GM12878 (cell line): ENCODE measurements at regions not wholly inside any gene's neighbourhood (a gene's known extent, or its start where the extent isn't known, plus 50 kb on each side); places are given as distances from the start of the nearest gene placed in this dataset.

Experiments
- ATAC-seq: fragments of 200-7000 bp; cut with Tn5 transposase; 3 replicates; pipeline ENCODE4 v1.9.1; 2020; ENCODE audit warnings: mild to moderate bottlenecking, moderate library complexity
- BruUV-seq: library from RNA; stranded (reverse); fragments of 400-500 nt; replicated peaks from 2 replicates; lab custom pipeline; 2021; lab: Mats Ljungman, UMichigan
- CTCF ChIA-PET: fragments of 300-600 bp; sonication (Branson Sonifier 250); formaldehyde crosslinking; extraction: SDS; loops from one replicate; lab custom pipeline; 2021; ENCODE audit warnings: inconsistent platforms; lab: Yijun Ruan, JAX
- POLR2A ChIA-PET: fragments of 350-600 bp; formaldehyde crosslinking; extraction: SDS; loops from one replicate; lab custom pipeline; 2021; ENCODE audit warnings: inconsistent platforms; lab: Charles Lee
- RAD21 ChIA-PET: fragments of 300-600 bp; sonication (Branson Sonifier 250); formaldehyde crosslinking; loops from one replicate; lab custom pipeline; 2023; ENCODE audit warnings: antibody characterized with exemption; ENCODE audit not compliant: unreplicated experiment; lab: Charles Lee
- SMC1A ChIA-PET: fragments of 300-600 bp; sonication (Branson Sonifier 250); formaldehyde crosslinking; loops from one replicate; lab custom pipeline; 2023; ENCODE audit not compliant: unreplicated experiment, uncharacterized antibody; lab: Charles Lee
- DNase-seq: peaks from one replicate; pipeline ENCODE4 v3.0.0-alpha.2; 2011; ENCODE audit warnings: low read depth, low spot score
- FAIRE-seq: peaks from 3 replicates; lab custom pipeline; 2011; peaks lifted over from hg19 to GRCh38; lab: Jason Lieb, UNC
- H2AFZ ChIP-seq: 2 replicates; pipeline ENCODE4 v1.6.0; 2011; ENCODE audit warnings: low read depth, low read length, control low read depth; ENCODE audit not compliant: control insufficient read depth
- H3K27ac ChIP-seq: 2 replicates; pipeline ENCODE4 v1.5.1; 2011; ENCODE audit warnings: control low read depth; ENCODE audit not compliant: control insufficient read depth, insufficient read depth
- H3K27me3 ChIP-seq, 2 experiments: replicated peaks in 1 of 2; 2 replicates each; pipeline versions ENCODE4 v1.6.0 to v1.6.1; 2011; ENCODE audit warnings: low read length in 1 of 2; ENCODE audit not compliant: control insufficient read depth in 2 of 2, insufficient read depth in 2 of 2
- H3K36me3 ChIP-seq, 2 experiments: 2 replicates each; pipeline ENCODE4 v1.5.1; 2011; ENCODE audit warnings: low read length in 1 of 2; ENCODE audit not compliant: control insufficient read depth in 2 of 2, insufficient read depth in 2 of 2
- H3K4me1 ChIP-seq: 2 replicates; pipeline ENCODE4 v1.6.1; 2011; ENCODE audit warnings: mild to moderate bottlenecking, low read length, moderate library complexity, mixed read lengths; ENCODE audit not compliant: control insufficient read depth, insufficient read depth
- H3K4me2 ChIP-seq: 2 replicates; pipeline ENCODE4 v1.6.0; 2011; ENCODE audit warnings: control low read depth; ENCODE audit not compliant: control insufficient read depth, insufficient read depth
- H3K4me3 ChIP-seq: fragments of 200-600 bp; sonication (generic); 2 replicates; pipeline ENCODE4 v1.5.1; 2016
- H3K79me2 ChIP-seq: 2 replicates; pipeline ENCODE4 v1.6.0; 2011; ENCODE audit warnings: low read length; ENCODE audit not compliant: control insufficient read depth, insufficient read depth
- H3K9ac ChIP-seq: 2 replicates; pipeline ENCODE4 v1.8.0; 2011; ENCODE audit warnings: low read length, control low read depth, mixed read lengths; ENCODE audit not compliant: control insufficient read depth, insufficient read depth
- H3K9me3 ChIP-seq: replicated peaks from 3 replicates; pipeline ENCODE4 v1.5.1; 2011; ENCODE audit warnings: mild to moderate bottlenecking, low read length; ENCODE audit not compliant: control insufficient read depth, insufficient read depth
- H4K20me1 ChIP-seq: 2 replicates; pipeline ENCODE4 v1.6.0; 2011; ENCODE audit not compliant: control insufficient read depth, insufficient read depth
- ATF3 ChIP-seq: IDR thresholded peaks from 2 replicates; pipeline ENCODE4 v1.6.1; 2011; ENCODE audit warnings: low read depth, mild to moderate bottlenecking, low read length, moderate library complexity, borderline replicate concordance; ENCODE audit errors: extremely low read depth
- BCL3 ChIP-seq: IDR thresholded peaks from 2 replicates; pipeline ENCODE4 v1.6.1; 2011; ENCODE audit warnings: borderline replicate concordance, low read depth, mild to moderate bottlenecking, moderate library complexity, low read length; ENCODE audit not compliant: insufficient read depth, poor library complexity, severe bottlenecking
- BRCA1 ChIP-seq: IDR thresholded peaks from 2 replicates; pipeline ENCODE4 v1.6.1; 2011; ENCODE audit warnings: low read depth, low read length, improper control_type of control experiment
- CBX3 ChIP-seq: fragments of 200-600 bp; sonication (generic); IDR thresholded peaks from 2 replicates; pipeline ENCODE4 v1.6.1; 2016; ENCODE audit warnings: low read depth, borderline replicate concordance
- CEBPB ChIP-seq, 2 experiments: fragments of 150-350 bp in 1 of 2; IDR thresholded peaks; 2 replicates each; pipeline ENCODE4 v1.6.1; 2012 to 2014; ENCODE audit warnings: low read depth in 2 of 2, low read length in 2 of 2, borderline replicate concordance in 1 of 2, inconsistent platforms in 1 of 2
- EED ChIP-seq: sonication (generic); IDR thresholded peaks from 2 replicates; pipeline ENCODE4 v1.6.1; 2016; ENCODE audit warnings: antibody characterized with exemption, low read depth
- FOXK2 ChIP-seq: fragments of 450-650 bp; IDR thresholded peaks from 2 replicates; pipeline ENCODE4 v1.6.1; 2017; ENCODE audit warnings: mild to moderate bottlenecking, moderate library complexity
- MXI1 ChIP-seq: fragments of 150-350 bp; IDR thresholded peaks from 2 replicates; pipeline ENCODE4 v1.6.1; 2011; ENCODE audit warnings: low read depth, mild to moderate bottlenecking, inconsistent platforms, low read length, improper control_type of control experiment
- NFYB ChIP-seq: IDR thresholded peaks from 2 replicates; pipeline ENCODE4 v1.6.1; 2011; ENCODE audit warnings: low read depth, mild to moderate bottlenecking, low read length, improper control_type of control experiment, moderate library complexity; ENCODE audit not compliant: insufficient read depth
- RAD51 ChIP-seq: fragments of 450-650 bp; IDR thresholded peaks from 2 replicates; pipeline ENCODE4 v1.6.1; 2016; ENCODE audit warnings: moderate library complexity, mild to moderate bottlenecking, inconsistent platforms
- SIX5 ChIP-seq: IDR thresholded peaks from 2 replicates; pipeline ENCODE4 v1.6.1; 2011; ENCODE audit warnings: mild to moderate bottlenecking, low read depth, low read length, moderate library complexity; ENCODE audit not compliant: severe bottlenecking
- SP1 ChIP-seq: IDR thresholded peaks from one replicate; pipeline ENCODE4 v1.6.1; 2011; ENCODE audit warnings: low read depth, low read length
- SREBF2 ChIP-seq: IDR thresholded peaks from 2 replicates; pipeline ENCODE4 v1.6.1; 2012; ENCODE audit warnings: mild to moderate bottlenecking, low read length
- WGBS: methylation state at CpG from one replicate; pipeline ENCODE4 v1.1.6; 2016; ENCODE audit warnings: low lambda C conversion rate; ENCODE audit not compliant: insufficient replicate concordance, insufficient coverage; ENCODE audit errors: missing lambda C conversion rate; 5-methylcytosine and 5-hydroxymethylcytosine counted together
- in situ Hi-C: fragments of 300-500 bp; cut with MboI; formaldehyde crosslinking; loops from 9 replicates; pipeline ENCODE4 v1.14.3; 2018; ENCODE audit warnings: mixed read lengths
- intact Hi-C: fragments of 100-400 bp; cut with micrococcal nuclease; formaldehyde crosslinking; loops from one replicate; pipeline ENCODE4 v1.14.2; 2022; ENCODE audit not compliant: unreplicated experiment

GRCh38 chr10:3225561-3225960 is 53.0 kb upstream of the PITRM1 start (continued):
- TF ChIP-seq MXI1 (no peak), RAD51 (no peak), EED (no peak), SIX5 (no peak), FOXK2 (no peak)

- no peaks in the 10 kb centered on the region for H3K36me3 ChIP-seq
- WGBS: 62% methylated on average over 3 of the region's 3 CpGs
- CTCF ChIA-PET: no interaction called here
- no peak for TF ChIP-seq CBX3
- no peak for DNase-seq
- no peak for ATAC-seq
- BruUV-seq: no TSS peak
- SMC1A ChIA-PET: no interaction called here
- no peaks in the 10 kb centered on the region for H3K4me1 ChIP-seq
- peaks cover 0 to 3% of the 10 kb centered on the region in 2 experiments; a peak in 2 of 4 replicates for H3K27me3 ChIP-seq
- RAD21 ChIA-PET: no interaction called here
- no peak overlapping the region for H3K9ac ChIP-seq
- no peak overlapping the region for H3K4me3 ChIP-seq
- no peaks in the 10 kb centered on the region for H3K79me2 ChIP-seq
- no peak overlapping the region for H3K4me2 ChIP-seq
- H3K9me3 ChIP-seq: no peaks in the 10 kb centered on the region
- H4K20me1 ChIP-seq: no peaks in the 10 kb centered on the region
- in situ Hi-C loops (no loop called here), intact Hi-C loops (no loop called here)
- POLR2A ChIA-PET: no interaction called here
- H3K27ac ChIP-seq: no peak overlapping the region
- no peak for FAIRE-seq
- no peak overlapping the region for H2AFZ ChIP-seq
Measured at GRCh38 chr10:3224241-3224640, 51.7 kb upstream of the PITRM1 start.

GRCh38 chr10:3222626-3223025 is 50.0 kb upstream of the PITRM1 start:
- 34% methylated on average over 3 of the region's 3 CpGs for WGBS
- TF ChIP-seq NFYB (no peak), SP1 (no peak), ATF3 (no peak), BCL3 (no peak), BRCA1 (no peak), SIX5 (no peak), SREBF2 (no peak), CEBPB (IDR thresholded peaks at IDR 0.05; ENCODE audit: borderline replicate concordance in 1 of 2, low read depth in 2 of 2, low read length in 2 of 2) (no peak)
- Histone ChIP-seq H3K27ac (no peak overlapping the region), H3K27me3 (peaks cover 0 to 3% of the 10 kb centered on the region in 2 experiments; a peak in 1 of 4 replicates), H3K4me3 (no peak overlapping the region), H3K79me2 (no peaks in the 10 kb centered on the region), H2AFZ (no peak overlapping the region), H3K4me2 (no peak overlapping the region), H3K9me3 (no peaks in the 10 kb centered on the region), H4K20me1 (no peaks in the 10 kb centered on the region), H3K9ac (no peak overlapping the region), H3K36me3 (no peaks in the 10 kb centered on the region), H3K4me1 (no peaks in the 10 kb centered on the region)
- no TSS peak for BruUV-seq
- in situ Hi-C loops (no loop called here), intact Hi-C loops (no loop called here)
- SMC1A ChIA-PET: no interaction called here
- DNase-seq (no peak), FAIRE-seq (no peak), ATAC-seq (no peak)
- POLR2A ChIA-PET: no interaction called here
- RAD21 ChIA-PET: no interaction called here
- CTCF ChIA-PET: no interaction called here
